Body of pancreas (tissue), 4 donors: ENCODE measurements at regions not wholly inside any gene's neighbourhood (a gene's known extent, or its start where the extent isn't known, plus 50 kb on each side); places are given as distances from the start of the nearest gene placed in this dataset.

Experiments used
- ATAC-seq: fragments of 150-250 bp; one replicate; pipeline ENCODE4 v1.9.1; 2016
- DNase-seq, 4 donors: peaks; one replicate each; pipeline ENCODE4 v3.0.0-alpha.2; 2019
- H3K27ac ChIP-seq, 4 donors: fragments of 200-600 bp; sonication (generic); 1 replicate in 3 of 4; 2 replicates in 1 of 4; pipeline versions ENCODE4 v1.5.1 to v1.6.1; 2016 to 2019; ENCODE audit warnings: mild to moderate bottlenecking in 1 of 4, mixed read lengths in 1 of 4, moderate library complexity in 1 of 4
- H3K27me3 ChIP-seq, 2 donors: fragments of 200-600 bp; sonication (generic); one replicate each; pipeline ENCODE4 v1.6.0; 2016; ENCODE audit warnings: mild to moderate bottlenecking in 1 of 2
- H3K36me3 ChIP-seq, 2 donors: fragments of 200-600 bp; sonication (generic); replicated peaks in 1 of 2; 2 replicates each; pipeline ENCODE4 v1.5.1; 2016; ENCODE audit warnings: low read depth in 2 of 2; ENCODE audit not compliant: insufficient read depth in 1 of 2
- H3K4me1 ChIP-seq: fragments of 200-600 bp; sonication (generic); one replicate; pipeline ENCODE4 v1.6.0; 2016
- H3K4me3 ChIP-seq, 2 donors: fragments of 200-600 bp; sonication (generic); 1 replicate in 1 of 2; 2 replicates in 1 of 2; pipeline ENCODE4 v1.5.1; 2016 to 2019
- H3K9me3 ChIP-seq, 3 donors: fragments of 200-600 bp; sonication (generic); 1 replicate in 2 of 3; 2 replicates in 1 of 3; pipeline ENCODE4 v1.5.1; 2016
- CTCF ChIP-seq, 7 experiments: fragments of 450-650 bp in 4 of 7; fragments of 200-600 bp in 3 of 7; sonication (generic) in 3 of 7; IDR thresholded peaks; one replicate each; pipeline ENCODE4 v1.5.1; 2016 to 2019; ENCODE audit warnings: antibody characterized with exemption in 7 of 7
- POLR2A ChIP-seq, 3 donors: fragments of 450-650 bp; IDR thresholded peaks; one replicate each; pipeline ENCODE4 v1.6.1; 2016; ENCODE audit warnings: antibody characterized with exemption in 3 of 3, mild to moderate bottlenecking in 2 of 3
- WGBS, 2 donors: methylation state at CpG; one replicate each; pipeline ENCODE4 v1.1.5; 2017; 5-methylcytosine and 5-hydroxymethylcytosine counted together
- intact Hi-C: fragments of 100-400 bp; cut with DNase I; formaldehyde crosslinking; loops from one replicate; pipeline ENCODE4 v1.15.1; 2023

DNA sequence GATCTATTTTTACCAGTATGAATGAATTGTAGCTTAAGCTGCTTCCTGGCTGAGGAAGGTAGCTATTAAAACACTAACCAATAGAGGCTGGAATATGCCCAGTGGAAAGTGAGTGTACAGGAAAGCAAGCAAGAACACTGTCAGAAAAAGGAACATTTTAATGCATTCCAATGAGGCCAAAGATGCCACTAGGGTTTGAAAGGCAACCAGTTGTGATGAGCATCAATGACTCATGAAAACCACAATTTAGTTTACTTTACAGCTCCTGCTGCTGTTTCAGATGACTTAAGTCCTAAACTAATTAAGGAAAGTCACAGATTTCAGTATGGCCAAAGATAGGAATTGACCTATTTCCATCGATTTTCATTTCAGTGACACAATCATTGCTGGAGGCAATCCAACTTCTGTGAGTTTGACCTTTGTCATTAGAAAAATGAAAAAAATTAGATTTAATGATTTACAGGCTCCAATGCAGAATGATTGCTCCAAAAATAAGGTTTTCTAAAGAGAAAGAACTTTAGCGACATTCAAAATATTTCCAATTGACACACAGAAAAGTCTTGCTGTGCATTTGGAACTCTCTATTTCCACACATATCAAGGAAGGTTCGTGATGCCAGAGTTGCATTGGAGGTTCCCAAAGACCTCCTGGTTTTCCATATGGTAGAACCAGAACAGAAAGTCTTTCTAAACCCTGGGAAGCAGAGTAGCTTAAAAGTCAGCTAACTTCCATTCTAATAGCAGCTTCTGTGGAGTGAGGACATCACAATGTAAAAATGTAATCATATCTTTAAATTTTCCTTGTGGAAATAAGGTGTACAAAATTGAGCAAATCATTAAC, 103.0 kb downstream of the SUCNR1 start:
- DNase-seq, result peak in 1 of 4 donors; percentile 4
- 27 to 41% methylated on average over 3 of the region's 3 CpGs for WGBS, 2 donors
- Histone ChIP-seq H3K27me3 (no peaks in the 10 kb centered on the region), H3K4me3 (no peak overlapping the region), H3K9me3 (no peaks in the 10 kb centered on the region), H3K36me3 (no peaks in the 10 kb centered on the region), H3K4me1 (peaks cover 6% of the 10 kb centered on the region), H3K27ac (no peak overlapping the region)
- TF ChIP-seq POLR2A (IDR thresholded peaks at IDR 0.05) (no peak), CTCF (IDR thresholded peaks at IDR 0.05) (no peak)
- intact Hi-C loops, result no loop called here
- ATAC-seq, result peak; percentile 62

- 4 to 8% methylated on average over 1 of the region's 1 CpG for WGBS, 2 donors
- no peak for ATAC-seq
- Histone ChIP-seq H3K27ac (no peak overlapping the region), H3K36me3 (no peaks in the 10 kb centered on the region), H3K27me3 (no peaks in the 10 kb centered on the region), H3K4me1 (no peaks in the 10 kb centered on the region), H3K4me3 (no peak overlapping the region), H3K9me3 (no peaks in the 10 kb centered on the region)
- no peak for TF ChIP-seq POLR2A (IDR thresholded peaks at IDR 0.05)
- no peak for TF ChIP-seq CTCF (IDR thresholded peaks at IDR 0.05)
- intact Hi-C loops, result no loop called here
- no peak for DNase-seq
Measured at GRCh38 chr3:151979906-151980305, 106.5 kb downstream of the SUCNR1 start.

GRCh38 chr3:151983538-151983937, 110.1 kb downstream of the SUCNR1 start:
- H3K36me3 ChIP-seq, result no peaks in the 10 kb centered on the region
- ATAC-seq (no peak), DNase-seq (no peak)
- H3K9me3 ChIP-seq, result no peaks in the 10 kb centered on the region
- WGBS, 2 donors, result 82 to 86% methylated on average over 7 of the region's 7 CpGs
- H3K27me3 ChIP-seq, result no peaks in the 10 kb centered on the region
- H3K4me1 ChIP-seq, result no peaks in the 10 kb centered on the region
- intact Hi-C loops, result no loop called here
- TF ChIP-seq POLR2A (IDR thresholded peaks at IDR 0.05) (no peak), CTCF (IDR thresholded peaks at IDR 0.05) (no peak)
- H3K27ac ChIP-seq, result no peak overlapping the region
- H3K4me3 ChIP-seq, result no peak overlapping the region

GRCh38 chr3:151985787-151986430, 112.5 kb downstream of the SUCNR1 start:
- intact Hi-C loops, result no loop called here
- H3K27ac ChIP-seq, result no peak overlapping the region
- no peaks in the 10 kb centered on the region for H3K36me3 ChIP-seq
- DNase-seq, result no peak
- ATAC-seq, result no peak
- WGBS, 2 donors, result 80 to 83% methylated on average over 2 of the region's 2 CpGs
- no peak overlapping the region for H3K4me3 ChIP-seq
- no peaks in the 10 kb centered on the region for H3K4me1 ChIP-seq
- no peaks in the 10 kb centered on the region for H3K9me3 ChIP-seq
- TF ChIP-seq CTCF (IDR thresholded peaks at IDR 0.05), result no peak
- TF ChIP-seq POLR2A (IDR thresholded peaks at IDR 0.05), result no peak
- H3K27me3 ChIP-seq, result no peaks in the 10 kb centered on the region
